ENCODE measurements at regions not wholly inside any gene's neighbourhood (a gene's known extent, or its start where the extent isn't known, plus 50 kb on each side); places are given as distances from the start of the nearest gene placed in this dataset.

GRCh38 chr20:12391099-12391498 lies 473.4 kb downstream of the BTBD3 start:
- H3K4me1 Mint-ChIP-seq, result peaks cover 3% of the 10 kb centered on the region
- no peak overlapping the region for H3K4me3 Mint-ChIP-seq
- H3K27ac Mint-ChIP-seq, result no peak overlapping the region
- ChIA-PET POLR2A (no interaction called here), CTCF (interaction anchor here (0.9 kb wide), 1 partner anchor 447 kb away, joined by 3 read pairs; no protein-coding TSS in a partner anchor)
- H3K9me3 Mint-ChIP-seq, result peaks cover 4% of the 10 kb centered on the region; the same call in 1 of the 2 replicates
- DNase-seq (ENCODE audit: low spot score) (no peak), ATAC-seq (no peak)
- no peaks in the 10 kb centered on the region for H3K36me3 Mint-ChIP-seq
- TF ChIP-seq NFYB (CRISPR knock-in tag; conservative IDR thresholded peaks at IDR 0.05; ENCODE audit: low read depth), result no peak
- TF ChIP-seq JUN (CRISPR knock-in tag; IDR thresholded peaks at IDR 0.05), result no peak
- TF ChIP-seq, protein P1, sequence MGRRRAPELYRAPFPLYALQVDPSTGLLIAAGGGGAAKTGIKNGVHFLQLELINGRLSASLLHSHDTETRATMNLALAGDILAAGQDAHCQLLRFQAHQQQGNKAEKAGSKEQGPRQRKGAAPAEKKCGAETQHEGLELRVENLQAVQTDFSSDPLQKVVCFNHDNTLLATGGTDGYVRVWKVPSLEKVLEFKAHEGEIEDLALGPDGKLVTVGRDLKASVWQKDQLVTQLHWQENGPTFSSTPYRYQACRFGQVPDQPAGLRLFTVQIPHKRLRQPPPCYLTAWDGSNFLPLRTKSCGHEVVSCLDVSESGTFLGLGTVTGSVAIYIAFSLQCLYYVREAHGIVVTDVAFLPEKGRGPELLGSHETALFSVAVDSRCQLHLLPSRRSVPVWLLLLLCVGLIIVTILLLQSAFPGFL (CRISPR knock-in tag; IDR thresholded peaks at IDR 0.05; ENCODE audit: borderline replicate concordance), result no peak
- no peak for TF ChIP-seq ZNF396 (CRISPR knock-in tag; IDR thresholded peaks at IDR 0.05; ENCODE audit: borderline replicate concordance)
- TF ChIP-seq HMGA2 (CRISPR knock-in tag; IDR thresholded peaks at IDR 0.05), result no peak
- H3K27me3 Mint-ChIP-seq (ENCODE audit: low read depth), result no peaks in the 10 kb centered on the region

DNA sequence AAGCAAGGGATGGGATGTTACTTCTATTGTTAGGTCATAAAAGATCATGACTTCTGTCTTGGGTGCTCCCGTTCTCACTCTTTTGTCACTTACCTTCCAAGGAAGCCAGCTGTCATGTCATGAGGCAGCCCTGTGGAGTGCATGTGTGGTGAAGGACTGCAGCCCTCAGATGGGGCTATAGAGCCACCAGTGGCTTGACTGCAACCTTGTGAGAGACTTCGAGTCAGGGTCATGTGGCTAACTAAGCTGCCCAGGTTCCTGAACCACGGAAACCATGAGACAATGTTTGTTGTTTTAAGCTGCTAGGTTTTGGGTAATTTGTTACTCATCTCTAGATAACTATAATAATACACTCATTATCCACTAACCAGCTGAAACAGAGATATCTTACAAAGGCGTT lies 477.1 kb downstream of the BTBD3 start:
- DNase-seq (ENCODE audit: low spot score) (peak; percentile 55), ATAC-seq (peak; percentile 99)
- Mint-ChIP-seq H3K27me3 (ENCODE audit: low read depth) (no peaks in the 10 kb centered on the region), H3K4me3 (no peak overlapping the region), H3K36me3 (no peaks in the 10 kb centered on the region), H3K27ac (no peak overlapping the region), H3K4me1 (peaks cover 3% of the 10 kb centered on the region), H3K9me3 (peaks cover 4% of the 10 kb centered on the region; the same call in 1 of the 2 replicates)
- no peak for TF ChIP-seq ZNF671 (CRISPR knock-in tag; IDR thresholded peaks at IDR 0.05)
- no peak for TF ChIP-seq ZNF396 (CRISPR knock-in tag; IDR thresholded peaks at IDR 0.05; ENCODE audit: borderline replicate concordance)
- TF ChIP-seq ZMAT4 (CRISPR knock-in tag; IDR thresholded peaks at IDR 0.05), result no peak
- TF ChIP-seq MAX (CRISPR knock-in tag; IDR thresholded peaks at IDR 0.05), result no peak
- TF ChIP-seq USF2 (CRISPR knock-in tag; IDR thresholded peaks at IDR 0.05), result peak; percentile 55
- TF ChIP-seq FOXJ3 (CRISPR knock-in tag; IDR thresholded peaks at IDR 0.05; ENCODE audit: borderline replicate concordance), result no peak
- TF ChIP-seq ZNF423 (CRISPR knock-in tag; IDR thresholded peaks at IDR 0.05), result no peak
- POLR2A ChIA-PET, result no interaction called here
- CTCF ChIA-PET, result interaction anchor here (0.6 to 1.7 kb wide), 7 partner anchors 9 to 571 kb away, joined by 3 to 12 read pairs (median 4); no protein-coding TSS in a partner anchor

GRCh38 chr20:12395353-12395752 lies 477.7 kb downstream of the BTBD3 start:
- Mint-ChIP-seq H3K4me3 (no peak overlapping the region), H3K27ac (no peak overlapping the region), H3K4me1 (peaks cover under 1% of the 10 kb centered on the region), H3K9me3 (peaks cover 4% of the 10 kb centered on the region; the same call in 1 of the 2 replicates), H3K27me3 (ENCODE audit: low read depth) (no peaks in the 10 kb centered on the region), H3K36me3 (no peaks in the 10 kb centered on the region)
- CTCF ChIA-PET, result interaction anchor here (0.6 to 1.7 kb wide), 7 partner anchors 10 to 570 kb away, joined by 3 to 12 read pairs (median 4); no protein-coding TSS in a partner anchor
- ATAC-seq (no peak), DNase-seq (ENCODE audit: low spot score) (no peak)
- POLR2A ChIA-PET, result no interaction called here
- TF ChIP-seq, protein P2, sequence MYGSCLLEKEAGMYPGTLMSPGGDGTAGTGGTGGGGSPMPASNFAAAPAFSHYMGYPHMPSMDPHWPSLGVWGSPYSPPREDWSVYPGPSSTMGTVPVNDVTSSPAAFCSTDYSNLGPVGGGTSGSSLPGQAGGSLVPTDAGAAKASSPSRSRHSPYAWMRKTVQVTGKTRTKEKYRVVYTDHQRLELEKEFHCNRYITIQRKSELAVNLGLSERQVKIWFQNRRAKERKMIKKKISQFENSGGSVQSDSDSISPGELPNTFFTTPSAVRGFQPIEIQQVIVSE (CRISPR knock-in tag; IDR thresholded peaks at IDR 0.05; ENCODE audit: borderline replicate concordance), result no peak
- TF ChIP-seq, protein P3, sequence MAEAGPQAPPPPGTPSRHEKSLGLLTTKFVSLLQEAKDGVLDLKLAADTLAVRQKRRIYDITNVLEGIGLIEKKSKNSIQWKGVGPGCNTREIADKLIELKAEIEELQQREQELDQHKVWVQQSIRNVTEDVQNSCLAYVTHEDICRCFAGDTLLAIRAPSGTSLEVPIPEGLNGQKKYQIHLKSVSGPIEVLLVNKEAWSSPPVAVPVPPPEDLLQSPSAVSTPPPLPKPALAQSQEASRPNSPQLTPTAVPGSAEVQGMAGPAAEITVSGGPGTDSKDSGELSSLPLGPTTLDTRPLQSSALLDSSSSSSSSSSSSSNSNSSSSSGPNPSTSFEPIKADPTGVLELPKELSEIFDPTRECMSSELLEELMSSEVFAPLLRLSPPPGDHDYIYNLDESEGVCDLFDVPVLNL (CRISPR knock-in tag; IDR thresholded peaks at IDR 0.05; ENCODE audit: borderline replicate concordance, low read depth), result no peak
- TF ChIP-seq FOXP1 (CRISPR knock-in tag; IDR thresholded peaks at IDR 0.05; ENCODE audit: borderline replicate concordance) (no peak), NFATC4 (CRISPR knock-in tag; IDR thresholded peaks at IDR 0.05) (no peak), CBFB (CRISPR knock-in tag; IDR thresholded peaks at IDR 0.05; ENCODE audit: low read depth) (no peak), CREM (CRISPR knock-in tag; IDR thresholded peaks at IDR 0.05) (no peak), ZNF396 (CRISPR knock-in tag; IDR thresholded peaks at IDR 0.05; ENCODE audit: borderline replicate concordance) (no peak), FOXP4 (CRISPR knock-in tag; IDR thresholded peaks at IDR 0.05) (no peak), SMAD4 (CRISPR knock-in tag; IDR thresholded peaks at IDR 0.05) (no peak)

Data from WTC11 (cell line).